MM.1S (cell line): ENCODE measurements at regions not wholly inside any gene's neighbourhood (a gene's known extent, or its start where the extent isn't known, plus 50 kb on each side); places are given as distances from the start of the nearest gene placed in this dataset.

ENCODE experiments used
- DNase-seq: peaks from one replicate; pipeline ENCODE4 v3.0.0-alpha.2; 2015
- H2AFZ ChIP-seq: fragments of 300-600 bp; sonication (generic); 2 replicates; pipeline ENCODE4 v1.6.0; 2016; ENCODE audit warnings: antibody characterized with exemption, low read length
- H3F3A ChIP-seq: fragments of 300-600 bp; sonication (generic); 2 replicates; pipeline ENCODE4 v1.6.1; 2016; ENCODE audit warnings: mild to moderate bottlenecking, antibody characterized with exemption, low read length, moderate library complexity, mixed read lengths; ENCODE audit not compliant: insufficient read depth
- H3K27ac ChIP-seq: fragments of 300-600 bp; sonication (generic); 2 replicates; pipeline ENCODE4 v1.5.1; 2016; ENCODE audit warnings: mild to moderate bottlenecking, low read length
- H3K27me3 ChIP-seq: fragments of 300-600 bp; sonication (generic); replicated peaks from 2 replicates; pipeline ENCODE4 v1.6.0; 2016; ENCODE audit warnings: low read length; ENCODE audit not compliant: insufficient read depth
- H3K36me3 ChIP-seq: fragments of 300-600 bp; sonication (generic); replicated peaks from 2 replicates; pipeline ENCODE4 v1.6.1; 2016; ENCODE audit warnings: mild to moderate bottlenecking, low read length, mixed read lengths; ENCODE audit not compliant: insufficient read depth
- H3K4me1 ChIP-seq: fragments of 300-600 bp; sonication (generic); 2 replicates; pipeline ENCODE4 v1.6.1; 2016; ENCODE audit warnings: low read length, mixed read lengths
- H3K4me2 ChIP-seq: fragments of 300-600 bp; sonication (generic); 2 replicates; pipeline ENCODE4 v1.6.0; 2016; ENCODE audit warnings: low read depth, low read length
- H3K4me3 ChIP-seq: fragments of 300-600 bp; sonication (generic); 2 replicates; pipeline ENCODE4 v1.5.1; 2016; ENCODE audit warnings: low read length, mixed read lengths
- H3K79me2 ChIP-seq: fragments of 300-600 bp; sonication (generic); 2 replicates; pipeline ENCODE4 v1.6.1; 2016; ENCODE audit warnings: mixed run types, low read length, mixed read lengths
- H3K9ac ChIP-seq: fragments of 300-600 bp; sonication (generic); 2 replicates; pipeline ENCODE4 v1.6.1; 2016; ENCODE audit warnings: low read length, mixed read lengths
- H3K9me2 ChIP-seq: fragments of 300-600 bp; sonication (generic); replicated peaks from 2 replicates; pipeline ENCODE4 v1.6.1; 2016; ENCODE audit warnings: mild to moderate bottlenecking, low read length, mixed read lengths; ENCODE audit not compliant: insufficient read depth
- H3K9me3 ChIP-seq: fragments of 300-600 bp; sonication (generic); replicated peaks from 2 replicates; pipeline ENCODE4 v1.6.1; 2016; ENCODE audit warnings: mild to moderate bottlenecking, low read length, mixed read lengths; ENCODE audit not compliant: insufficient read depth
- H4K20me1 ChIP-seq: fragments of 300-600 bp; sonication (generic); 2 replicates; pipeline ENCODE4 v1.6.1; 2016; ENCODE audit warnings: mild to moderate bottlenecking, low read length, moderate library complexity, mixed read lengths; ENCODE audit not compliant: insufficient read depth
- EZH2 ChIP-seq: fragments of 300-600 bp; sonication (generic); optimal IDR thresholded peaks from 2 replicates; pipeline ENCODE3; 2017; ENCODE audit warnings: low read depth, mild to moderate bottlenecking, antibody characterized with exemption, low read length, mixed read lengths
- EZH2phosphoT487 ChIP-seq: fragments of 300-600 bp; sonication (generic); IDR thresholded peaks from 2 replicates; pipeline ENCODE4 v1.6.1; 2018; ENCODE audit warnings: antibody characterized with exemption, low read length
- TF ChIP-seq, protein P1 (sequence below): fragments of 300-600 bp; sonication (generic); IDR thresholded peaks from 2 replicates; pipeline ENCODE4 v1.5.1; 2016; ENCODE audit warnings: antibody characterized with exemption, low read length, mixed read lengths

DNA sequence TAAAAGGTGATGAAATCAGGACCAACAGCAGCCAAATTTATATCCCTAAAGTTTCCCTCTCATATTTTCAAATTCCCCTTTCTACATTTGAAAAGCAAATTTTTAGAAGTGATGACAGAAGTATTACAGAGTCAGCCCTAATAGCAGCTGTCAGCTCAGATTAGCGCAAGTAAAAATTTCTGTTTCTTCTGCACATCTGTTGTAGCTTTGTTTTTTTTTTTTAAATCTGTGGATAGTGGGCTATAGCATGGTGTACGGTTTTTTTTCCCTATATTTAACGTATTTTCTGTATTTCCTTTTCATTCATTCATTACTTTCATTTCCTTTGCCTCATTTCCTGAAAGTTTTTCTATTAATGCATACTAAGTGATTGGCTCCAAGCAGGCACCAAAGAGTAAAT is 99.1 kb downstream of the MACIR start:
- H3K9me3 ChIP-seq = no peaks in the 10 kb centered on the region
- H3K4me1 ChIP-seq = 0 out of 2 replicates have a peak, but pooled peaks cover 2% of the 10 kb centered on the region
- no peak for DNase-seq
- H3K27me3 ChIP-seq = no peaks in the 10 kb centered on the region
- no peak overlapping the region for H3K4me2 ChIP-seq
- H2AFZ ChIP-seq = no peak overlapping the region
- no peak overlapping the region for H3K9ac ChIP-seq
- no peaks in the 10 kb centered on the region for H3K9me2 ChIP-seq
- TF ChIP-seq, protein P1, sequence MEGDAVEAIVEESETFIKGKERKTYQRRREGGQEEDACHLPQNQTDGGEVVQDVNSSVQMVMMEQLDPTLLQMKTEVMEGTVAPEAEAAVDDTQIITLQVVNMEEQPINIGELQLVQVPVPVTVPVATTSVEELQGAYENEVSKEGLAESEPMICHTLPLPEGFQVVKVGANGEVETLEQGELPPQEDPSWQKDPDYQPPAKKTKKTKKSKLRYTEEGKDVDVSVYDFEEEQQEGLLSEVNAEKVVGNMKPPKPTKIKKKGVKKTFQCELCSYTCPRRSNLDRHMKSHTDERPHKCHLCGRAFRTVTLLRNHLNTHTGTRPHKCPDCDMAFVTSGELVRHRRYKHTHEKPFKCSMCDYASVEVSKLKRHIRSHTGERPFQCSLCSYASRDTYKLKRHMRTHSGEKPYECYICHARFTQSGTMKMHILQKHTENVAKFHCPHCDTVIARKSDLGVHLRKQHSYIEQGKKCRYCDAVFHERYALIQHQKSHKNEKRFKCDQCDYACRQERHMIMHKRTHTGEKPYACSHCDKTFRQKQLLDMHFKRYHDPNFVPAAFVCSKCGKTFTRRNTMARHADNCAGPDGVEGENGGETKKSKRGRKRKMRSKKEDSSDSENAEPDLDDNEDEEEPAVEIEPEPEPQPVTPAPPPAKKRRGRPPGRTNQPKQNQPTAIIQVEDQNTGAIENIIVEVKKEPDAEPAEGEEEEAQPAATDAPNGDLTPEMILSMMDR = no peak
- no peak for TF ChIP-seq EZH2
- TF ChIP-seq EZH2phosphoT487 = no peak
- H3K27ac ChIP-seq = no peak overlapping the region
- H4K20me1 ChIP-seq = no peaks in the 10 kb centered on the region
- H3K79me2 ChIP-seq = no peaks in the 10 kb centered on the region
- H3K4me3 ChIP-seq = no peak overlapping the region
- no peaks in the 10 kb centered on the region for H3K36me3 ChIP-seq
- no peaks in the 10 kb centered on the region for H3F3A ChIP-seq

DNA sequence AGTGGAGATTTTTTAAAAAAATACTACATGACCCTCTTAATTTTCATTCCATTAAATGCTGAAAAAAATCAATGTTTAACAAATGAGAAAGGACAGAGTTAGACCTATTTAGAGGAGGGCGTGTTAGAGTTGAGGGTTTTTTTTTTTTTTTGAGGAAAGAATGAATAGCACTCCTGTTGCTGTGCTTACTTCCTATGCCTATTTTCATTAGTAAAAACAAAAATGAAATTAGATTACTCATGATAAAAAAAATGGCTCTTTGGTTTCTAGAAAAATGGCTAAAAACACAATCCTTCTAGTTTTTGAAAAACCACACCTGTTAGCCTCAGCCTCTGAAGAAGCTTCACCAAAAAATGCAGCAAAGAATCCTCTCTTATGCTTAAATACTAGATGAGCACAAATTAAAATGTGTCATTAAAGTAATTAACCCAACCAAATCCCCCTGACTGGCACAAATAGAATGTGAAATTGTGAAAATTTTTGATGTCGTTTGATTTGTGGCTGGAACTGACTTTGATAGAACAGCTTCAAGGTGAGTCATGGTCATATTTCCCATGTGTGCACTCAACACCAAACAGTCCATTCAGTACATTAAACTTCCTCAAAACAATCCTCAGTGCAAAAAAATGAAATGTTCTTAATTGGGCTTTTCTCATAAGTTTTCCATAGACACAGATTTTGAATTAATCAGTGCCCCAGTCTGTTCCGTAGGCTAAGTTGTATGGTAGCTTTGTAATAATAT is 98.0 kb downstream of the MACIR start:
- no peaks in the 10 kb centered on the region for H3F3A ChIP-seq
- TF ChIP-seq, protein P1 = no peak
- TF ChIP-seq EZH2 = no peak
- no peak for TF ChIP-seq EZH2phosphoT487
- H3K9me2 ChIP-seq = no peaks in the 10 kb centered on the region
- no peak overlapping the region for H3K9ac ChIP-seq
- H2AFZ ChIP-seq = no peak overlapping the region
- no peak overlapping the region for H3K27ac ChIP-seq
- no peaks in the 10 kb centered on the region for H3K36me3 ChIP-seq
- H3K4me1 ChIP-seq = 0 out of 2 replicates have a peak, but pooled peaks cover 2% of the 10 kb centered on the region
- no peak overlapping the region for H3K4me2 ChIP-seq
- H3K4me3 ChIP-seq = no peak overlapping the region
- no peaks in the 10 kb centered on the region for H4K20me1 ChIP-seq
- DNase-seq = no peak
- H3K9me3 ChIP-seq = no peaks in the 10 kb centered on the region
- no peaks in the 10 kb centered on the region for H3K27me3 ChIP-seq
- H3K79me2 ChIP-seq = no peaks in the 10 kb centered on the region

DNA sequence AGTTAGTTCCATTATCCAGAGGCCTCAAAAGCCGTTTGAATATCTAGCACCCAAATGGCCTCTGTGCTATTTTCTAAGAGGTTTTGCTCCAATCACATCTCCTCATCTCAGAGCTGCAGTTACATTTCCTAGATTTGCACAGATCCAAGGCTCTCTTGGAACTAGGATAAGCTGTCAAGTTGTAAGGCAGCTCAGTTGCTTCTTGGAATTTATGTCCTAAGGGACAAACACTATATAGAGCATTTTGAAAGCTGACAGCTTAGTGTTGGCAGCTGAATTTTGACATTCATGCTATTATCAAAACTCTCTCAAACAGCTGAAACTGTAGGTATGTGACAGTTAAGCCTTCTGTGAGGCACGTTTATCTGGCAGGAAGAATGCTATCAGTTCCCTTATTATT is 97.0 kb downstream of the MACIR start:
- Histone ChIP-seq H3K9ac (no peak overlapping the region), H3F3A (no peaks in the 10 kb centered on the region), H3K9me3 (no peaks in the 10 kb centered on the region), H3K4me2 (no peak overlapping the region), H3K36me3 (no peaks in the 10 kb centered on the region), H3K27ac (no peak overlapping the region), H3K27me3 (no peaks in the 10 kb centered on the region), H3K4me3 (no peak overlapping the region), H3K79me2 (no peaks in the 10 kb centered on the region), H3K9me2 (no peaks in the 10 kb centered on the region), H4K20me1 (no peaks in the 10 kb centered on the region), H3K4me1 (0 out of 2 replicates have a peak, but pooled peaks cover 2% of the 10 kb centered on the region), H2AFZ (no peak overlapping the region)
- TF ChIP-seq, protein P1 = no peak
- TF ChIP-seq EZH2phosphoT487 (no peak), EZH2 (no peak)
- DNase-seq = no peak
